ENCODE measurements at regions not wholly inside any gene's neighbourhood (a gene's known extent, or its start where the extent isn't known, plus 50 kb on each side); places are given as distances from the start of the nearest gene placed in this dataset.
"Not testable (repeated sequence)": the region's sequence is repeated elsewhere in the genome, so short reads cannot be mapped to it uniquely, and the experiment has no call there.

GRCh38 chr16:16997349-16997748 lies 473.4 kb downstream of the XYLT1 start:
- TF ChIP-seq, protein P1, sequence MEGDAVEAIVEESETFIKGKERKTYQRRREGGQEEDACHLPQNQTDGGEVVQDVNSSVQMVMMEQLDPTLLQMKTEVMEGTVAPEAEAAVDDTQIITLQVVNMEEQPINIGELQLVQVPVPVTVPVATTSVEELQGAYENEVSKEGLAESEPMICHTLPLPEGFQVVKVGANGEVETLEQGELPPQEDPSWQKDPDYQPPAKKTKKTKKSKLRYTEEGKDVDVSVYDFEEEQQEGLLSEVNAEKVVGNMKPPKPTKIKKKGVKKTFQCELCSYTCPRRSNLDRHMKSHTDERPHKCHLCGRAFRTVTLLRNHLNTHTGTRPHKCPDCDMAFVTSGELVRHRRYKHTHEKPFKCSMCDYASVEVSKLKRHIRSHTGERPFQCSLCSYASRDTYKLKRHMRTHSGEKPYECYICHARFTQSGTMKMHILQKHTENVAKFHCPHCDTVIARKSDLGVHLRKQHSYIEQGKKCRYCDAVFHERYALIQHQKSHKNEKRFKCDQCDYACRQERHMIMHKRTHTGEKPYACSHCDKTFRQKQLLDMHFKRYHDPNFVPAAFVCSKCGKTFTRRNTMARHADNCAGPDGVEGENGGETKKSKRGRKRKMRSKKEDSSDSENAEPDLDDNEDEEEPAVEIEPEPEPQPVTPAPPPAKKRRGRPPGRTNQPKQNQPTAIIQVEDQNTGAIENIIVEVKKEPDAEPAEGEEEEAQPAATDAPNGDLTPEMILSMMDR (IDR thresholded peaks at IDR 0.05; ENCODE audit: low read length, missing control alignments) = no peak
- H3K4me3 ChIP-seq (replicated peaks; ENCODE audit: low read depth, low read length) = no peak overlapping the region
- DNase-seq (ENCODE audit: low read depth) = no peak

- TF ChIP-seq, protein P1 (IDR thresholded peaks at IDR 0.05; ENCODE audit: low read length, missing control alignments) = no peak
- no peak overlapping the region for H3K4me3 ChIP-seq (replicated peaks; ENCODE audit: low read depth, low read length)
- DNase-seq (ENCODE audit: low read depth) = no peak
Measured at GRCh38 chr16:17001471-17001870, 469.3 kb downstream of the XYLT1 start.

DNA sequence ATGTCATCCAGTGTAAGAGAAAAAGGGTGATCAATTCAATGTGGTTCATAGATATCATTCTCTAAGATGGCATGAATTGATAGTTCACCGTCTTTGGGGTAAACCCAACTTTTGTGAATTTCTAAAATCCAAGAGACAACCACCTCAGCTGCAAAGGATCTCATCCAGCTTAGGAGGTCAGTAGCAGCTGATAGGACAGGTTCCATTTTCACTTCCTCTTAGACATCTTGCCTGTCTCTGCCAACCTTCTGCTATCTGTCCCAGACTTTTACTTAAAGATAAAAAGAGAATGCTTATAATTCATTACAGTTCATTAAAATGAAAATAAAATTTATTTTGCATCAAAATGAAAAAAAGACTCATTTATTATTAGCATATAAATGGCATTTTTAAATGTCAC lies 468.2 kb downstream of the XYLT1 start:
- no peak for DNase-seq (ENCODE audit: low read depth)
- TF ChIP-seq, protein P1 (IDR thresholded peaks at IDR 0.05; ENCODE audit: low read length, missing control alignments) = no peak

GRCh38 chr16:17005963-17006362 lies 464.8 kb downstream of the XYLT1 start:
- H3K4me3 ChIP-seq (replicated peaks; ENCODE audit: low read depth, low read length); DNase-seq (ENCODE audit: low read depth): not testable (repeated sequence)

More for the DNA sequence above, 468.2 kb downstream of the XYLT1 start:
- no peak overlapping the region for H3K4me3 ChIP-seq (replicated peaks; ENCODE audit: low read depth, low read length)

DNA sequence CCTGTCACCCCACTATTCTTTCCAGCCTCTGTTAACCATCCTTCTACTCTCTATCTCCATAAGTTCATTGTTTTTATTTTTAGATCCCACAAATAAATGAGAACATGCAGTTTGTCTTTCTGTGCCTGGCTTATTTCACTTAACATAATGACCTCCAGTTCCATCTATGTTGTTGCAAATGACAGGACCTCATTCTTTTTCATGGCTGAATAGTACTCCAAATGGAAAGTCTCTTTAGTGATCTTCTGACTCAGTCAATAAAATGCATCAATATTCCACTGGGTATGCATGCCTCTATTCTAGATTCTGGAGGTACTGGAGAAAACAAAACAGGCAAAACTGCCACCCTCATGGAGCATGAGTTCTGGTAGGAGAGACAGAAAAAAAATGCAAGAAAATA lies 459.0 kb downstream of the XYLT1 start:
- DNase-seq (ENCODE audit: low read depth) = no peak
- TF ChIP-seq, protein P1 (IDR thresholded peaks at IDR 0.05; ENCODE audit: low read length, missing control alignments) = no peak
- H3K4me3 ChIP-seq (replicated peaks; ENCODE audit: low read depth, low read length) = no peak overlapping the region

DNA sequence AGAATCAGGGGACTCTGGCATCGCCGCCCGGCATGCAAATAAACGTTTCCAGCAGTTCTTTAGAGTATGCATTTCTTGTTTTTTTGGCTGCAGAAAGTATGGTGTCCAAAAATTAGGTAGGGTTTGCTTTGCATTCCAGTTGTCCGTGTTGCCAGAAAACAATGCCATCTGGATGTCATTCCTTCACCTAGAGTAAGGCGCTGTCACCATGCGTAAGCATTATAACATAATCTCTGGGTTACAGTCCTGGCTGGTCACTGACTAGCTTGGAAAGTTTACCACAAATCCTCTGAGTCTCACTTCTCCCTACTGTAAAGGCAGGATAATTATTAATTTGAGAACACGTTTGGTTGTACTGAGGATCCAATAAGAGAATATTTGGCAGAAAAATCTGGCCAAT lies 457.7 kb downstream of the XYLT1 start:
- TF ChIP-seq, protein P1 (IDR thresholded peaks at IDR 0.05; ENCODE audit: low read length, missing control alignments) = no peak
- no peak for DNase-seq (ENCODE audit: low read depth)
- H3K4me3 ChIP-seq (replicated peaks; ENCODE audit: low read depth, low read length) = no peak overlapping the region

DNA sequence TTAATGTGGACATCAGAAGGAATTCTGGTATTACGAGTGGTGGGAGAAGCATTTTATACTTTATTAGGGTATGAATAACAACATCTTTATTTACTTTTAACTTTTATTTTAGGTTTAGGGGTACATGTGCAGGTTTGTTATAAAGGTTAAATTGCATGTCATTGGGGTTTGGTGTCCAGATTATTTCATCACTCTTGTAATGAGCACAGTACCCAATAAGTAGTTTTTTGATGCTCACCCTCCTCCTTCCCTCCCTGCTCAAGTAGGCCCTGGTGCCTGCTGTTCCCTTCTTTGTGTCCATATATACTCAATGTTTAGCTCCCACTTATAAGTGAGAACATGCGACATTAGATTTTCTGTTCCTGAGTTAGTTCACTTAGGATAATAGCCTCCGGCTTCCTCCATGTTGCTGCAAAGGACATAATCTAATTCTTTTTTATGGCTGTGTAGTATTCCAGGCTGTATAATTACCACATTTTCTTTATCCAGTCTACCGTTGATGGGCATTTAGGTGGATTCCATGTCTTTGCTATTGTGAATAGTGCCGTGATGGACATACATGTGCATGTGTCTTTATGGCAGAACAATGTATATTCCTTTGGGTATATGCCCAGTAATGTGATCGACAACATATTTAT lies 456.2 kb downstream of the XYLT1 start:
- DNase-seq (ENCODE audit: low read depth) = no peak
- TF ChIP-seq, protein P1 (IDR thresholded peaks at IDR 0.05; ENCODE audit: low read length, missing control alignments) = no peak
- H3K4me3 ChIP-seq (replicated peaks; ENCODE audit: low read depth, low read length) = no peak overlapping the region

Data from fibroblast of pulmonary artery (primary cell).